ENCODE measurements at regions not wholly inside any gene's neighbourhood (a gene's known extent, or its start where the extent isn't known, plus 50 kb on each side); places are given as distances from the start of the nearest gene placed in this dataset.

GRCh38 chr21:24894324-24894723, 713.0 kb downstream of the MRPL39 start:
- H3K9me3 ChIP-seq (ENCODE audit: control insufficient read depth, insufficient read depth, low read length) = peaks cover 16% of the 10 kb centered on the region
- H3K9ac ChIP-seq (ENCODE audit: low read depth, low read length) = no peak overlapping the region
- no peak overlapping the region for H3K4me3 ChIP-seq (ENCODE audit: low read depth, low read length)
- H3K27me3 ChIP-seq (ENCODE audit: control insufficient read depth, insufficient read depth, low read length) = no peaks in the 10 kb centered on the region
- no peaks in the 10 kb centered on the region for H3K36me3 ChIP-seq (ENCODE audit: control insufficient read depth, insufficient read depth, low read length)
- H3K4me1 ChIP-seq (ENCODE audit: control insufficient read depth, insufficient read depth, low read length) = no peaks in the 10 kb centered on the region

GRCh38 chr21:24890021-24890420, 717.3 kb downstream of the MRPL39 start:
- Histone ChIP-seq H3K9me3 (ENCODE audit: control insufficient read depth, insufficient read depth, low read length) (peaks cover 13% of the 10 kb centered on the region), H3K36me3 (ENCODE audit: control insufficient read depth, insufficient read depth, low read length) (no peaks in the 10 kb centered on the region), H3K9ac (ENCODE audit: low read depth, low read length) (no peak overlapping the region), H3K27me3 (ENCODE audit: control insufficient read depth, insufficient read depth, low read length) (no peaks in the 10 kb centered on the region), H3K4me1 (ENCODE audit: control insufficient read depth, insufficient read depth, low read length) (no peaks in the 10 kb centered on the region), H3K4me3 (ENCODE audit: low read depth, low read length) (no peak overlapping the region)

- H3K27me3 ChIP-seq (ENCODE audit: control insufficient read depth, insufficient read depth, low read length) = no peaks in the 10 kb centered on the region
- H3K9me3 ChIP-seq (ENCODE audit: control insufficient read depth, insufficient read depth, low read length) = peaks cover 18% of the 10 kb centered on the region
- H3K4me1 ChIP-seq (ENCODE audit: control insufficient read depth, insufficient read depth, low read length) = no peaks in the 10 kb centered on the region
- no peaks in the 10 kb centered on the region for H3K36me3 ChIP-seq (ENCODE audit: control insufficient read depth, insufficient read depth, low read length)
- H3K4me3 ChIP-seq (ENCODE audit: low read depth, low read length) = no peak overlapping the region
- no peak overlapping the region for H3K9ac ChIP-seq (ENCODE audit: low read depth, low read length)
Measured at GRCh38 chr21:24881506-24881905, 725.8 kb downstream of the MRPL39 start.

GRCh38 chr21:24870633-24871032, 736.6 kb downstream of the MRPL39 start:
- H3K27me3 ChIP-seq (ENCODE audit: control insufficient read depth, insufficient read depth, low read length) = no peaks in the 10 kb centered on the region
- H3K9me3 ChIP-seq (ENCODE audit: control insufficient read depth, insufficient read depth, low read length) = peaks cover 13% of the 10 kb centered on the region
- H3K36me3 ChIP-seq (ENCODE audit: control insufficient read depth, insufficient read depth, low read length) = no peaks in the 10 kb centered on the region
- no peak overlapping the region for H3K4me3 ChIP-seq (ENCODE audit: low read depth, low read length)
- H3K9ac ChIP-seq (ENCODE audit: low read depth, low read length) = no peak overlapping the region
- H3K4me1 ChIP-seq (ENCODE audit: control insufficient read depth, insufficient read depth, low read length) = no peaks in the 10 kb centered on the region

- H3K4me3 ChIP-seq (ENCODE audit: low read depth, low read length) = no peak overlapping the region
- H3K4me1 ChIP-seq (ENCODE audit: control insufficient read depth, insufficient read depth, low read length) = no peaks in the 10 kb centered on the region
- H3K36me3 ChIP-seq (ENCODE audit: control insufficient read depth, insufficient read depth, low read length) = no peaks in the 10 kb centered on the region
- peaks cover 13% of the 10 kb centered on the region for H3K9me3 ChIP-seq (ENCODE audit: control insufficient read depth, insufficient read depth, low read length)
- H3K27me3 ChIP-seq (ENCODE audit: control insufficient read depth, insufficient read depth, low read length) = no peaks in the 10 kb centered on the region
- H3K9ac ChIP-seq (ENCODE audit: low read depth, low read length) = no peak overlapping the region
Measured at GRCh38 chr21:24869862-24870261, 737.4 kb downstream of the MRPL39 start.

- Histone ChIP-seq H3K4me3 (ENCODE audit: low read depth, low read length) (no peak overlapping the region), H3K36me3 (ENCODE audit: control insufficient read depth, insufficient read depth, low read length) (no peaks in the 10 kb centered on the region), H3K9ac (ENCODE audit: low read depth, low read length) (no peak overlapping the region), H3K4me1 (ENCODE audit: control insufficient read depth, insufficient read depth, low read length) (no peaks in the 10 kb centered on the region), H3K9me3 (ENCODE audit: control insufficient read depth, insufficient read depth, low read length) (peaks cover 13% of the 10 kb centered on the region), H3K27me3 (ENCODE audit: control insufficient read depth, insufficient read depth, low read length) (no peaks in the 10 kb centered on the region)
Measured at GRCh38 chr21:24868117-24868516, 739.2 kb downstream of the MRPL39 start.

- Histone ChIP-seq H3K4me1 (ENCODE audit: control insufficient read depth, insufficient read depth, low read length) (no peaks in the 10 kb centered on the region), H3K36me3 (ENCODE audit: control insufficient read depth, insufficient read depth, low read length) (no peaks in the 10 kb centered on the region), H3K4me3 (ENCODE audit: low read depth, low read length) (no peak overlapping the region), H3K27me3 (ENCODE audit: control insufficient read depth, insufficient read depth, low read length) (no peaks in the 10 kb centered on the region), H3K9me3 (ENCODE audit: control insufficient read depth, insufficient read depth, low read length) (peaks cover 3% of the 10 kb centered on the region), H3K9ac (ENCODE audit: low read depth, low read length) (no peak overlapping the region)
Measured at GRCh38 chr21:24861471-24861870, 745.8 kb downstream of the MRPL39 start.

GRCh38 chr21:24856326-24856725, 751.0 kb downstream of the MRPL39 start:
- no peaks in the 10 kb centered on the region for H3K27me3 ChIP-seq (ENCODE audit: control insufficient read depth, insufficient read depth, low read length)
- H3K4me3 ChIP-seq (ENCODE audit: low read depth, low read length) = no peak overlapping the region
- H3K9me3 ChIP-seq (ENCODE audit: control insufficient read depth, insufficient read depth, low read length) = peaks cover 3% of the 10 kb centered on the region

GRCh38 chr21:24852610-24853195, 754.6 kb downstream of the MRPL39 start:
- H3K9ac ChIP-seq (ENCODE audit: low read depth, low read length) = no peak overlapping the region
- no peak overlapping the region for H3K4me3 ChIP-seq (ENCODE audit: low read depth, low read length)
- no peaks in the 10 kb centered on the region for H3K36me3 ChIP-seq (ENCODE audit: control insufficient read depth, insufficient read depth, low read length)
- H3K9me3 ChIP-seq (ENCODE audit: control insufficient read depth, insufficient read depth, low read length) = peaks cover 14% of the 10 kb centered on the region
- H3K27me3 ChIP-seq (ENCODE audit: control insufficient read depth, insufficient read depth, low read length) = no peaks in the 10 kb centered on the region
- no peaks in the 10 kb centered on the region for H3K4me1 ChIP-seq (ENCODE audit: control insufficient read depth, insufficient read depth, low read length)

More at GRCh38 chr21:24856326-24856725, 751.0 kb downstream of the MRPL39 start:
- Histone ChIP-seq H3K9ac (ENCODE audit: low read depth, low read length) (no peak overlapping the region), H3K36me3 (ENCODE audit: control insufficient read depth, insufficient read depth, low read length) (no peaks in the 10 kb centered on the region), H3K4me1 (ENCODE audit: control insufficient read depth, insufficient read depth, low read length) (no peaks in the 10 kb centered on the region)

- no peaks in the 10 kb centered on the region for H3K4me1 ChIP-seq (ENCODE audit: control insufficient read depth, insufficient read depth, low read length)
- H3K27me3 ChIP-seq (ENCODE audit: control insufficient read depth, insufficient read depth, low read length) = no peaks in the 10 kb centered on the region
- H3K4me3 ChIP-seq (ENCODE audit: low read depth, low read length) = no peak overlapping the region
- H3K9me3 ChIP-seq (ENCODE audit: control insufficient read depth, insufficient read depth, low read length) = peaks cover 11% of the 10 kb centered on the region
- no peaks in the 10 kb centered on the region for H3K36me3 ChIP-seq (ENCODE audit: control insufficient read depth, insufficient read depth, low read length)
- no peak overlapping the region for H3K9ac ChIP-seq (ENCODE audit: low read depth, low read length)
Measured at GRCh38 chr21:24850121-24850520, 757.2 kb downstream of the MRPL39 start.

- Histone ChIP-seq H3K9ac (ENCODE audit: low read depth, low read length) (no peak overlapping the region), H3K9me3 (ENCODE audit: control insufficient read depth, insufficient read depth, low read length) (peaks cover 11% of the 10 kb centered on the region), H3K27me3 (ENCODE audit: control insufficient read depth, insufficient read depth, low read length) (no peaks in the 10 kb centered on the region), H3K36me3 (ENCODE audit: control insufficient read depth, insufficient read depth, low read length) (no peaks in the 10 kb centered on the region), H3K4me1 (ENCODE audit: control insufficient read depth, insufficient read depth, low read length) (no peaks in the 10 kb centered on the region), H3K4me3 (ENCODE audit: low read depth, low read length) (no peak overlapping the region)
Measured at GRCh38 chr21:24844671-24845070, 762.6 kb downstream of the MRPL39 start.

GRCh38 chr21:24840287-24840686, 767.0 kb downstream of the MRPL39 start:
- Histone ChIP-seq H3K9me3 (ENCODE audit: control insufficient read depth, insufficient read depth, low read length) (peaks cover 11% of the 10 kb centered on the region), H3K27me3 (ENCODE audit: control insufficient read depth, insufficient read depth, low read length) (no peaks in the 10 kb centered on the region), H3K4me1 (ENCODE audit: control insufficient read depth, insufficient read depth, low read length) (no peaks in the 10 kb centered on the region), H3K4me3 (ENCODE audit: low read depth, low read length) (no peak overlapping the region), H3K9ac (ENCODE audit: low read depth, low read length) (no peak overlapping the region), H3K36me3 (ENCODE audit: control insufficient read depth, insufficient read depth, low read length) (no peaks in the 10 kb centered on the region)
